NCI-H345 treated with DMSO at 0.1 percent for 48 hours (cell line): ENCODE measurements at regions not wholly inside any gene's neighbourhood (a gene's known extent, or its start where the extent isn't known, plus 50 kb on each side); places are given as distances from the start of the nearest gene placed in this dataset.

ENCODE experiments used
- DNase-seq: peaks from one replicate; lab custom pipeline; 2025; ENCODE audit not compliant: unreplicated experiment; lab: John Stamatoyannopoulos, UW

- DNase-seq, result no peak
Measured at GRCh38 chr3:83890039-83890762, 1068.6 kb upstream of the CADM2 start.

DNA sequence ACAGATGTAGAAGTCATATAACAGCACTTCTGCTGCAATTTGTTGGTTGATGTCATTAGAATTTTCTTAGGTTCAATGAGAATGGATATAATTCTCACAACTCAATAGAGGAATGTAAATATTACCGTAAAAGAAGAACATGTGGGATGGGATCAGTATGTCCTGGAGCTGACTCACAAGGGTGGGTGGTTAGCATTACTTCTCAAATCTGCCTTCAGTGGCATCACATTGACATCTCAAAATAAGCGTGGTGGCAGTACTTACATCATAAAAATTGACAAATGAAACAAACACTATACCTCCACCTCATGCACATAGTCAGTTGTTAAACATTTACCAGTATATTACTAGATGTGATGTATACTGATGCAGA is 1068.0 kb upstream of the CADM2 start:
- no peak for DNase-seq

DNA sequence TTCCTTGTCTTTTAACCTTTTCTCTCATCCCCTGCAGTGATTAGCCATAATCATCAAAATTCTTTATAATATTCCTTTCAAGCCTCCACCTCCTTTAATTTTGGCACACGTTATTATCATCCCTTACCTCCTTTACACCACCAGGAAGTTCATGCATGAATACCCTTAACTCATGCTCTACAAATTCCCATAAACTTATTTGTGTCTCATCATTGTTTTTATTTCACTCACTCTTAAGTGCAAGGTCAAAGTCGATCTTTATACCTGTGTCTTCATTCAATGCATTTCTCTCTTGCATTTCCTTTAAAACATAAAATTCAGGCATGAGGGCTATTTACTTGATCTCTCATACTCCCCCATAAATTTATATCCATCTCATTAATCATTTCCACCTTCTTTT is 1064.6 kb upstream of the CADM2 start:
- no peak for DNase-seq

DNA sequence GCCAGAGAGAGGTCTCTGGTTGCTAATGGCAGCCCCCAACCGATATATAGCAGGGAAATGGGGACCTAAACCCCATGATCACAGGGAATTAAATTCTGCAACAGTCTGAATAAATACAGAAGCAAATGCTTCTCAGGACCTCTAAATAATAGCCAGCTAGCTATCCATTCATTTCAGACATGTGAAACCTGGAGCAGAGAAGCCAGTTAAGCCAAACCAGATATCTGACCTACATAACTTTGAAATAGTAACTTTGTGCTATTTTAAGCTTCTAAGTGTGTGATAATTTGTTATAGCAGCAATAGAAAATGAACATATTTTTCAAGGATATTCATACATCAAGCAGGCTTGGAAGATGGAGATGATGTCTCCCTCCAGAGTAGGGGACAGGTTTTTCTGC is 1062.9 kb upstream of the CADM2 start:
- DNase-seq, result no peak

- no peak for DNase-seq
Measured at GRCh38 chr3:83902787-83903533, 1055.8 kb upstream of the CADM2 start.

GRCh38 chr3:83913381-83913780 is 1045.4 kb upstream of the CADM2 start:
- DNase-seq, result no peak

DNA sequence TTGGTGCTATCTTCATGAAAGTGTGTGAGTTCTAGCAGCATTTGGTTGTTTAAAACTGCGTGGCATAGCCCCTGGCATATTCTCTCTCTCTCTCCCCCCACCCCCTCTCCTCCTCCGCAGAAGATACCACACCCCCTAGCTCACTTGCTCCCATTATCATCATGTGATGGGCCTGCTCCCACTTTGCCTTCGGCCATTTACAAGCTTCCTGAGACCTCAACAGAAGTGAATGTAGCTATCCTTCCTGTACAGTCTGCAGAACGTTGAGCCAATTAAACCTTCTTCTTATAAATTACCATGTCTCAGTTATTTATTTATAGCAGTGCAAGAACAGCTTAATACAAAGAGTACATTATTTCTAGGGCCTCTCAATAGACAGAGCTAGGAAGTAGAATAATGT is 1032.5 kb upstream of the CADM2 start:
- no peak for DNase-seq

DNA sequence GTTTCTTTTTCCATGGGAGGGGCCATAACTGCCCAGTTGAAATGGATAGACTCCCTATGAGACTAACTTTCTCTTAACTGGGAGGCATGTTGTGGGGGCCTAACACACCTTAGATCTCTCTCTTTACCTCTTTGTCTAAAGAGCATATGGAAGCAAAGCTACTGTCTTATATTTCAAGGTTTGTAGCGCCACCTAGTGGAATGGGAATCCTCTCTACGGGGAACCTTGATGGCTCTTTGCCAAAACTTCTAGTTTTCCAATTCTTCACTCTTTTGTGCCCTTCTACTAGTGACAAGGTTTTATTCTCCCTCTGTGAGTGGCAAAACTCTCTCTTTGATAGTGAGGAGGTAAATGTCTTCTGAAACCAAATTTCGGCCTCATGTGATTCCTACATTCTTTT is 1030.4 kb upstream of the CADM2 start:
- DNase-seq, result no peak

- no peak for DNase-seq
Measured at GRCh38 chr3:83928903-83929302, 1029.9 kb upstream of the CADM2 start.

DNA sequence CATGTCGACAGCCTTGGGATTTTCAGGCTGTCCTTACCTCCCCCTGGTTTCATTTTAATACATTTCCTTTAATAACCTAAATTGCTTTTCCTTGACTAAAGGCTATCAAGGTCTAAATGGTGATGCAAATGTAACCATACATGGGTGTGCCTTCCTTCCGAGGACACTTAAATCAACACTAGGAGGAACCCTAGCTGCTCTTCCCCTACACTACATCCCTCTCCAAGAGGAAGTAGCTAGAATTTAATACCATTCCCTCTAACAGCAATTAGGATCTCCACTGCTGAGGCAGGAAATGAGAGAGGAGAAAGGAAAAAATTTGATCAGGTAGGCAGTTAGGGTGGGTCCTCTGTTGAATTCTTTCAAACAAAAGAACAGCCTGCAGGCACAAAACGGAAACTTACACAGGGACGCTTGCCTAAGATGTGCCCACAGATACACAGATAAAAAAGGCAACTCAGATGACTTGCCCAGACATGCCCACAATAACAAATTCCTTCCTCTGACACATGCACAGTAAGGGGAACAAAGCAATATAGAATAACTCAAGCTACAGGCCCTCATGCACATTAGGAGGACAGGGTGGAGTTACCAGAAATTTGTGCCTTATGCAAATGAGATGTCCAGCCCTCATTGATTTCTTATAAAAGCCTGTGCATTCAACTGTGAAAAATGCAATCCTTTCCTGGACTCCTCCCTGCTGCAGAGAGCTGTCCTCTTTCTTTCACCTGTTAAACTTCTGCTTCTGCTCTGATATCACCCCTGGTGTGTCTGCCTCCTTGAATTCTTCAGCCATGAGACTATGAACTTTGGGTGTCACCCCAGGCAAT is 1024.4 kb upstream of the CADM2 start:
- no peak for DNase-seq

DNA sequence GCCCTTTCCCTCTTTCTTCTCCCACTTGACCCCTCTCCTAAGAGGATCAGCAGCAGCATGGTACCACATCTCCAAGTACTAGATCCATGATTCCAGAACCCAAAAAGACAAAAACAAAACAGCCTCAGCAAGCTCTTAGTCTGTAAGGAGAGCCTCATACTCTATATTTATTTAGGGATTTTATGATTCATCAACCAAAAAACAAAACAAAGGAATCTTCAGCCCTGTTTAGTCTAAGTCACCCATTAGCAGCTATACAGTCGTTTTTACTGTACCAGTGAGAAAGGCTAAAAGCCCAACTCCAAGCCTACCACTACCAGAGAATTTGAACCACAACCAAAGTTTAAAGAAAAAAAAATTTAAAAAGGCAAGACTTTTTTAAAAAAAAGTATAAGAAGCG is 1020.3 kb upstream of the CADM2 start:
- DNase-seq, result no peak

GRCh38 chr3:83941990-83942745 is 1016.6 kb upstream of the CADM2 start:
- no peak for DNase-seq

- DNase-seq, result no peak
Measured at GRCh38 chr3:83946049-83946448, 1012.7 kb upstream of the CADM2 start.

DNA sequence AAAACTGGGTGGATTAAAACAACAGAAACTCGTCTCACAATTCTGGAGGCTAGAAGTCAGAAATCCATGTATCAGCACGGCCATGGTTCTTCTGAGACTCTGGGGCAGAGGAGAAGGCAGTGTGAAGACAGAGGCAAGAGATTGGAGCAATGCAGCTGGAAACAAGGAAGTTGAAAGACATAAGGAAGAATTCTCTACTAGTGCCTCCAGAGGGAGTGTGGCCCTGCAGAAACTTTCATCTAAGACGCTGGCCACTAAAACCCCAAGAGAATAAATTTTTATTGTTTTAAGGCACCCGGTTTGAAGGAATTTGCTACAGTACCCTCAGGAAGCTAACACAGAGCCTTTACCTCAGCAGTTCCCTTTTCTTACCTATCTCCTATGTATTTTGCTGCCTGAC is 1012.2 kb upstream of the CADM2 start:
- DNase-seq, result no peak

- DNase-seq, result no peak
Measured at GRCh38 chr3:83948771-83949170, 1010.0 kb upstream of the CADM2 start.

- DNase-seq, result no peak
Measured at GRCh38 chr3:83953417-83954089, 1005.2 kb upstream of the CADM2 start.

GRCh38 chr3:83956431-83956830 is 1002.4 kb upstream of the CADM2 start:
- DNase-seq, result no peak

DNA sequence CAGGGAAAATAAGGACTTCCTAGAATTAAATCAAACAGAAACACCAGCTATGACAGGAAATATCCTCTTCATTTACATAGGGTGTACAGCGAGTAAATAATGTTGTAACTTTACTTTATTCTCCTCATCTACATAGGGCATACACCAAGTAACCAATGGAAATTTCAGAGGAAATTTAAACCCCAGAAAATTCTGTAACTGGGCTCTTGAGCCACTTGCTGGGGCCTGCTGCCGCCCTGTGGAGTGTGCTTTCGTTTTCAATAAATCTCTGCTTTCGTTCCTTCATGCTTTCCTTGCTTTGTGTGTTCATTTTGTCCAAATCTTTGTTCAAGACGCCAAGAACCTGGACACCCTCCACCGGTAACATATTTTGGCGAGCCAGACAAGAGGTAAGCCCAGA is 990.4 kb upstream of the CADM2 start:
- DNase-seq, result no peak

DNA sequence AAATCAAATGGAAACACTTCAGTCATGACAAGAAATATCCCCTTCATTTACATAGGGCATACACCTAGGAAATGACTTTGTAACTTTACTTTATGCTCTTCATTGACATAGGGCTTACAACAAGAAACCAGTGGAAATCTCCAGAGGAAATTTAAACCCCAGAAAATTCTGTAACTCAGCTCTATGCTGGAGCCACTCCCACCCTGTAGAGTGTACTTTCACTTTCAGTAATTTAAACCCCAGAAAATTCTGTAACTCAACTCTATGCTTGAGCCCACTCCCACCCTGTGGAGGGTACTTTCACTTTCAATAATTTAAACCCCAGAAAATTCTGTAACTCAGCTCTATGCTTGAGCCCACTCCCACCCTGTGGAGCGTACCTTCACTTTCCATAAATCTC is 987.1 kb upstream of the CADM2 start:
- no peak for DNase-seq

- no peak for DNase-seq
Measured at GRCh38 chr3:84008623-84009022, 950.2 kb upstream of the CADM2 start.

DNA sequence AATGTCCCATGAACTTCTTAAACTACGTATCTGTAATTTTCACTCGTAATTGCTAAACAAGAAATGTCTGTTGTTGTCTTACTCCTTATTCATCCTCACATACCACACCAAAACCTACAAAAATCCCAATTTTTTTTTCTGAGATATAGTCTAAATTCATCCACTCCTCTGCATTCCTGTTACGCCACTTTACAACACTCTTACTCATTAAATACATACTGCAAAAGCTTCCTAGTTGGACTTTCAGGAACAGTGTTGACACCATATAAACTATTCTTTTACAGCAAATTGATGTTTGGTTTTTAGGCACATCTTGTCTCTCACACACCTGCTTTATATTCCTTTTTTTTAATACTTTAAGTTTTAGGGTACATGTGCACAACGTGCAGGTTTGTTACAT is 934.9 kb upstream of the CADM2 start:
- no peak for DNase-seq
